Globus pallidus (tissue), 1 donor: ENCODE measurements at regions not wholly inside any gene's neighbourhood (a gene's known extent, or its start where the extent isn't known, plus 50 kb on each side); places are given as distances from the start of the nearest gene placed in this dataset.
A peak's percentile ranks its signal among the peaks of the same experiment; 100 is the strongest.

Source experiments
- DNase-seq: peaks from one replicate; pipeline ENCODE4 v3.0.0-alpha.2; 2015; ENCODE audit warnings: low spot score

DNA sequence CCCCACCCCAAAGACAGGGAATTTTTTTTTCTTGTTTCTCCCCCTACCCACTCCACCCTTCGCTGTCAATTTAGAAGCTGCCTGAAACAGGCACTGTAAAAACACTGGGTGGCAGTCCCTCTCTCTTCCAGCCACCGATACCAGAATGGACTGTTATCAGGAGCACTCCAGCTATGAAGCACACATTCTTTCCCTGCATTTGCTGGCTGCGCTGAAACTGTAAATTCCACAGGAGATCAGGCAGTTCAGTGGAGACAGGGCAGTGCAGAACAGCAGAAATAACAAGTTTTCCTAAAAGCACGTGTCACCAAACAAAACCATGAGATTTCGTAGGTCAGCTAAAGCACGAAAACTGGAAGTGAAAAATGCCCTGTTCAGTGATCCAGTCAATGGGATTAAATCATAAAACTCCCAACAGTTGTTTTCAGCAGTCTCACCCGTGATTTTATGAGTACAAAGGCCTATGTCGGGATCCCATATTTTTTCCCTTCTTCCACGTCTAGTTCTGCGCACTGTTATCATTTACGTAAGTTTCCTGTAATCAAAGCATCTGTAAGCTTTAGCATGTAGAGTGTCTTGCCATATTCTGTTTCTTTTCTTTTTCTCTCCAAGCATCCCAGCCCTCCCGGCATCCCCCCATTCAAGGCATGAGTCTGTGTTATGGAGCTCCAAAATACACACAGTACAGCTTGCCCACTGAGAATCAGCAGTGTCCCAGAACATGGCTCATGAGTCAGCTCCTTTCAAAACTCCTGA lies 359.9 kb upstream of the EPHA7 start:
- DNase-seq = peak; percentile 43

DNA sequence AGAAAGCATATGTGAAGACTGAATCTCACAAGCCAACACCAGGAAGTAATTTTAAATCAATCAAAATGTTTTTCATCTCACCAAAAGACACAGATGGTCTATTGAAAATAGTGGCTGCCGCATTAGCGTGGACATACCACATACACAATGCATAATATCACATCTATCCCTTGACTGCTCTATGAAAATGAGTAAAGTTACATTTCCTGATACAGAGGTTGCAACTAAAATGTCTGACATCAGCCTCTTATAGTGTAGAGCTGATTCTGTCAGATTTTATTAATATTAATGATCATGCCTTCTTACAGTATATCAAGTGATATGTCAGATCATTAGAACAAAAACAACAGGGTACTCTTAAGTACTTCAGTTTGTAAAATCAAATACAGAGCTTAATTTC lies 339.8 kb upstream of the EPHA7 start:
- DNase-seq = no peak

DNA sequence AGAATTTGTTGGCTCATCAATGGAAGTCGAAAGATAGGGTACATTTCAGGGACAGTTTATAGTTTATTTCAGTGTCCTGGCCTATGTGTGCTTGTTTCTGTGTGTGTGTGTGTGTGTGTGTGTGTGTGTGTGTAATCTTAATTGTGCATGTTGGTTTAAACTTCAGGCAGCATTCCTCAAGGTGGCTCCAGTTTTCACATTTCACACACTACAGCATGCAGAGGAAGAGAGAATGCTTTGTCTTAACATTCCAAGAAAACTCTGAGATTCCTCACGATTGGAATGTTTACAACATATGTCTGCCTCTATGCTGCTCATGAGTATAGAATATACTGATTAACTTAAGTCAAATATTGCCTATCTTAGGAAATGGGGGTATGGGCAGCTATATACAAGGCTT lies 332.6 kb upstream of the EPHA7 start:
- no peak for DNase-seq

DNA sequence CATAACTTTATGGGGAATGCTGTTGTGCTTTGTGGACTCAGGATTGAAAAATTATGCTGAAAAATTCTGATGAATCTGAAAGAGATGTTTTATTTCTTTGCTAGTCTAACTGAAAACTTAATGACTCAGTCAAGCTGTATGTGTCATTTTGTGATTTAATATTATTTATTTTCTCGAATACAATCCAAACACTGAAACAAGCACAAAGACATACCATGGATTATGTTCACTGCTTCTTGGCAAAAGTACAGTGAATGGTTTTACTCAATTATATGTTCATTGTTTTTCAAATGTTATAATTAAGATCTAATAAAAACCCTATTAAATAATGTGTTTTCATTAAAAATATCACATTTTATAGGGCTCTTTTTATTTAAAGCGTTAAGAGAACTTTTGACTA lies 330.6 kb upstream of the EPHA7 start:
- DNase-seq = no peak

DNA sequence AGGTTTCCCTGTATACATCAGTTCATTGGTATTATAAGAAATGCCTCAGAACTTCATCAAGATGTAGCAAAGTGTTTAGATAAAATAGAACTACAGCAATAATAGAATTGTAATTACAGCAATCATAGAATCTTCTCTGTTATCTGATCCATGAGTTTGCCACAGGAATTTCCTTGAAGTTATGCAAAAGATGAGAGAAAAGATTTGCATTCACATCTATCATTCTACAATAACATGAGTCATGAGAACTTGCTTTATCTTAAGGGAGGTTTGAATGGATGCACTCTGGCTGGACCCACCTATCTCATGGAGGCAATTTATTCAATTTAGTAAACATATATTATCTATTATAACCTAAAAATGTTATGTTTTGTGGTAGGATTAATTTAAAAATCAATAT lies 329.8 kb upstream of the EPHA7 start:
- no peak for DNase-seq

DNA sequence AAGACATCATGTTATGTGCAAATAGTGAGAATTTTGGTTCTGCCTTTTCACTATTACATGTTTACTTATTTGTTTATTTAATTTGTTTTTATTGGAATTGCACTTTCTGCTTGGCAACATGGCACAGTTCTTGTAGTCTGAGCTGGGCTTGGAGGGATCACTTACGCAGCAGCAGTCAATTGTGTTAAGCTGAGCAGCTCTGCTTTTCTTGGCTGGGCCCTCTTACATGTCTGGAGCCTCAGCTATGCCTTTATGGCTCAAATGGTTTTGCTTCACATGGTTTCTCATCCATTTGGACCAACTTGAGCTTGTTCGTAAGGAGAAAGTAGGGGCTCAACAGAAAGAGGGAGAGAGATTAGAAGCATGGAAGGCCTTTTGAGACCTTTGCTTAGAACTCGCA lies 327.5 kb upstream of the EPHA7 start:
- no peak for DNase-seq

DNA sequence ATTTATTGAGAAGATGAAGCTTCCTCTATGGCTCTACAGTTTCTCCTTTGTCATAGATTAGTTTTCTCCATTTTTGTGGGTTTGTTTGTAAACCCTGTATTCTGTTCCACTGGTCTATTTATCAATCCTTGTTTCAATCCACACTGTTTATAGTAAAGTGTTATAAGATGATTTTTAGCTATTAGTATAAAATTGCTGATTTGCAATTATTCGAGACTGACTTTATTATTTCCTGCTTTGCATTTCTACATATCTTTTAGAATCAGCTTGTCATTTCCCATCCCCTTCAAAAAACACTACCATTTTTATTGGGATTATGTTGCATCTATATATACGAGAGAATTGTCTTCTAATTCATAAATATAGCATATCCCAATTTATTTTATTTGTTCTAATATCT lies 325.9 kb upstream of the EPHA7 start:
- no peak for DNase-seq

DNA sequence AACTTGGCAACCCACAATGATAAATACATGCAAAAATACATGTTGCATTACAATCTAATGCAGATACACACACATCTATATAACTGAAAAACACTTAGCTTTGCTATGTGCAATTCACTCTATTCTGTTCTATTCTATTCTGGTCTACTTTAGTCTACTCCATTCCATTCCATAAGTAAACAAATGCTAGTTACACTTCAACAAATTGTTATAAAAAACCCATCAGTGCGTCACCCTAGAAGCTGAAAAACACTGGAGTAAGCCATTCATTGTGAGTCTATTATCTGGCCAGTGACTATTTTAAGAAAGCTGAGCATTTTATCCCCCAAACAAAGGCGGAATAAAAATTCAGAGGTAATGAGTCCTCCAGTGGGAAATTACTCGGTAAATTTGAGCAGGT lies 315.7 kb upstream of the EPHA7 start:
- DNase-seq = no peak

DNA sequence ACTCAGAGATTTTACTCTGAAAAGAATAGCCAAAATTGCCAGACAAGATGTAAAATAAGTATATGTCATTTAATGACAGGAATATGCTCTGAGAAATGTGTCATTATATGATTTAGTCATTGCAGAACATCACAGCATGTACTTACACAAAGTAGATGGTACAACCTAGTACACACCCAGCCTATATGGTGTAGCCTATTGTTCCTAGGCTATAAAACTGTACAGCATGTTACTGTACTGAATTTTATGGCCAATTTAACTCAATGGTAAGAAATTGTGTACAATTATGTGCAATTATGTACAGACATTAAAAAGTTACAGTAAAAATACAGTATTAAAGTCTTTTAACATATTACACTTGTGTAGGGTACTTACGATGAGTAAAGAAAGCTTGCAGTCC lies 311.9 kb upstream of the EPHA7 start:
- no peak for DNase-seq

DNA sequence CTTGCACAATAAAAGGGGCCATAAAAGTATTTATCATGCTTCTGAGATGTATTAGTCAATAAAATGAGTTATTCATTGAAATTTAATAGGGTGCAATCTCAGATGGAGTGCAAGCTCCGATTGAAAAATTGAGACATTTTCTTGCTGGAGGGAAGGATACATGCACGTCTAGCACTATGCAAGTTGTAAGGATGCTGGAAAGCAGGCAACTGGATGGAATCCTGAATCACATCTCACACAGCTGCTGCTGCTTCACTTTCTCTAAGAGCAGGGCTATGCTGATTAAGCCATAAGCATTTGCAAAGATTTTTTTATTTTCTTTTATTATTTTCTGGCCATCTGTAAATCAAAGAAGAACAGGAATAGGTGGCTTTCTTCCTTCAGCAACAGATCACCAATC lies 308.8 kb upstream of the EPHA7 start:
- no peak for DNase-seq

DNA sequence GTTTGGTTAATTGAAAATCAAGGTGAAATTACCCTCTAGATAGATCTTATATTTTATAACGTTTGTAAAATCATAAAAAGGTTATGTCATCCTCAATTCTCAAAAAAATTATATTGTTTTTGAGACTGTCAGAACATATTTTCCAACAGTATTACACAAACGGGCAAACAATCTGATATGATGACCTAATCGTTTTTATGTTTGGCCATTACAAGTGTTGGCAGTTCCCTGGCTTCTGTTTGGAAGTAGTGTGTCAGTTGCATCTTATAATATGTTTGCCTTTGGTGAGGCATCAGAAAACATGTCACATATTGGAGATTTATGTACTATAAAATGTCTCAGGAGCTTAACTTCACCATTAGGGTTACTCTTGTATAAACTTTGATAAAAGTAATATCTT lies 308.1 kb upstream of the EPHA7 start:
- DNase-seq = no peak

DNA sequence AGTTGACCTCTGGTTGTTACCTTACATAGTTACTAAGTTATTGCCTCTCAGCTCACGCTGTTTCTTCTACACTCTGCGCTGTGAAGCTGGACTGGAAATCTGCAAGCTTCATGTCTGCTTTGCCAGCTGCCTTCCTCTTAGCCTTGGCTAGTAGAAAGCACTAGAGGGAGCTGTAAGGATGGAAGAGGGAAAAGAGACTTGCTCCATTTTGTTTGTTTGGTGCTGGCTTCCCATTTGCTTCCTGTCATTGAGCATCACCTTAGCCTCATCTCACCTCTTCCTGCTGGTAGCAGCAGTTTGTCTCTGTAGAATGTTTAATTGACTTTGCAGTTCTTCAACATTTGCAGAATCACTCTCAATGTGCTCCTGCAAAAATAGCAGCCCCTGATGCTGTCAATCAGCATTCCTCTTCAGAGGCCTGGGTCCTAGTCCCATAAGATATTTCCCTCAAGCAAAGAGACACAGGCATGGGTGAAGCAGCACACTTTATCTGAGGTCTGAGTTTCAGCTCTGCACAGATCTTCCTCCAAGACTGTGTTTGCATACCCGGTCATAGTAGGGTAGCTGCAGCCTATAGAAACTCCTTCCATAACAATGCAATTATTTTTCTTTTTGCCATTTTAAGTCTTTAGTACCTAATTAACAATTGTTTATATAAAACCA lies 302.2 kb upstream of the EPHA7 start:
- DNase-seq = peak; percentile 40

DNA sequence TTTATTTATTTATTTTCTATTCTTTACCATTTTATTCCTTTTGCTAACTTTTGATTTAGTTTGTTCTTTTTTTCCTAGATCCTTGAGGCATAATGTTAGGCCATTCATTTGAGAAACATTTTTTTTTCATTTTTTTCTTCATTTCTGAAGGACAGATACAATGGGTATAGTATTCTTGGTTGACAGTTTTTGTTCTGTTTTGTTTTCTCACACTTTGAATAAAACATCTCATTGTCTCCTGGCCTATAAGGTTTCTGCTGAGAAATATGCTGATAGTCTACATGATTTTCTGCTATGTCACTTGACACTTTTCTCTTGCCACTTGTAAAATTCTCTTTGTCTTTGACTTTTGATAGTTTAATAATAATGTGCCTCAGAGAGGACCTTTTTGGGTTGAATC lies 294.6 kb upstream of the EPHA7 start:
- DNase-seq = no peak

DNA sequence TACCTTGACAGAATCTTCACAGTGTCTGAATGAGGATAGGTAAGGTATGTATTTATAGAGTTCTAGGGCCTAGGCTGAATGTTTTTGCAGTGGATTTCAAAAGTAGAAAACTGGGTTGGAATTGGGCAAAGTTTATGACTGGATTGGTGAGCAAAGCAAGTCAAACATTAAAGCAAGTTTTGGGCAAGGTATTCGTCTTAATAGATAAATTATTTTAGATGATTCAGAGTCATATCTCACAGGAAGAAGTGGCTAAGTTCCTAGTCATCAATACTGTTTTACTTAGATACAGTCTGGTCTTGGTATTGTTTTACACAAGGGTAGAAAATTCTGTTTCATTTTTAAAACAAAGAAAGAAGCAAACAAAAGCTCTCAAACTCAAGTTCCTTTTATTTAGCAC lies 284.1 kb upstream of the EPHA7 start:
- DNase-seq = no peak

DNA sequence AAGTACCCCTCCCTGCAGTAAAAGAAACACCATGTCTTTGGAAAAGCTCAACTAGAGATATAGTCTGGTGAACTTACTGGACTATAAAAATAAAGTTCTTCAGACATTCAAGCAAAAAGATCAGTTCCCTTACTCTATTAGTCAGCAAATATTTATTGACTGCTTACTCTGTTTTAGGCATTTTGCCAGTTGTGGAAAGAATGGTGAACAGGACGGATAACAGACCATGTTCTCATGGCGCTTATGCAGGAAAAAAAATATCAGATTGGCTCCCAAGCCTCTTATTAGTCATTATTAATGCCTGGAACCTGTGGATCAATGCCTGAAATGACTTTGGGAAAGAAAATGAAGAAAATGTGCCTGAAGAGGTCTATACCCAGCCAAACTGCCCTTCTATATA lies 282.2 kb upstream of the EPHA7 start:
- no peak for DNase-seq

DNA sequence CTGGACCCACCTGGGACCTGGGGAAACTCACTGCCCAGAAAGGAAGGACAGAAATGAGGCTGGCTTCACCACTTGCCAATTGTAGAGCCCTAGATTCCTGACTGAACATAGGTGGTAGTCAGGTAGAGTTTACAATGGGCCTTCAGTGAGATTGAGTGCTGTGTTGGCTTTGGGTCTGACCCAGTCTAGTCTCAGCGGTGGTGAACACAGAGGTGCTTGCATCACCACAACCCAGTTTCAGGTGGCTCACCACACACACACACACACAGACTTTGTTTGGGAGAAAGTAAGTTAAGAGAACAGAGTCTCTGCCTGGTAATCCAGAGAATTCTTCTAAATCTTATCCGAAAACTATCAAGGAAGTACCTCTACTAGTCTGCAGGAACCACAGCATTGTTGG lies 266.1 kb upstream of the EPHA7 start:
- no peak for DNase-seq

DNA sequence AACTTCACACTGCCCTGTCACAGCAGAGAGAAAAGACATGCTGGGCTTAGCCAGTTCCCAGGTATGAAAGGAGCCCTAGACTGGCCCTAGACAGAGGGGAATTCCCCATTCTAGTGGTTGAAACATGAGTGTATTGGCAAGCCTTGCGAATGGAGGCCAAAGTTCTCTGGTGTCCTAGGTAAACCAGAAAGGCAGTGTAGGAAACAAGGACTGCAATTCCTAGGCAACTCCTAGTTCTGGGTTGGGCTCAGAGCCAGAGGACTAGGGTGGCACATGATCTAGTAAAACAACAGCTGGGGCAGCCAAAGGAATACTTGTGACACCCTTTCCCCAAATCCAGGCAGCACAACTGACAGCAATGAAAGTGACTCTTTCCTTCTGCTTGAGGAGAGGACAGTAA lies 265.0 kb upstream of the EPHA7 start:
- DNase-seq = no peak

DNA sequence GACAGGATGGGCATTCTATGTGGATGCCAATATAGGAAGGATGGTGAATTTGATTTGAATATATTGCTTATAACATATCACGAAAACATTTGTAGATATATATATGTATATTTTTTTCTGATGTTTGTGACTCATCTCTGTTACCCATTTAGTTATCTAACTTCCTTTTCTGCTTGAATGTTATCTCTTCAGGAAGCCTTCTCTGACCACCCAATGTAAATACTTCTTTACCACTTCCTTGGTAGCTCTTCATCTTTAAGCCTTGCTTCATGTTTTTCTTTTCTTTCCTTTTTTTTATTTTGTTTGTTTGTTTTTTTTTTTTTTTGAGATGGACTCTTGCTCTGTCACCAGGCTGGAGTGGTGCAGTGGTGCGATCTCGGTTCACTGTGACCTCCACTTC lies 260.5 kb upstream of the EPHA7 start:
- DNase-seq = no peak

DNA sequence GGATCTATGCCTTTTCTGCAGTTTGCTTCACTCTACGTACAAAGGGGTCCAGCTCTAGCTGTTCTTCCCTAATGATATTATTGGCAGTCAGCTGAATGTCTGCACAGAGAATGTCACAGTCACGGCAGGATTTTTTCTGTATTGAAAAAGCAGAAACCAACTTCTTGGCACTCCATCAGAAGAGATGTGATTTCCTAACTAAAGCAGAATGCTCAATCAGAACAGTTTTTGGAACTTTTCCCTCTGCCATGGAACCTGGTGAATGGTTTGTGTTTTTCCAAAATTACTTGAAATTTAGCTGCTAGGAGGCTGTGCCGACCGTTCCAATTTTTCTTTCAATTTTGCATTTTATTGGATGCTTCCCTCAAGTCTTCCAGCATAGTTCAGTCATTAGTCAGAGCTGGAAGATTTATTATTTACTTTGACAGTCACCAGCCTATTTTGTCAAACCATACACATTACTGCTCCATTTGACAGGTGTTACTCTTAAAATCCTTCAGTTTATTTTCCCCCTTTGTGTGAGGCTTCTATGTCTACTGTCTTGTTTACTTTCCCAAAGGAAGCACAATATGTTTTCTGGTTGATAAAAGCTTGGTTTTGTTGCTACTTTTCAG lies 259.6 kb upstream of the EPHA7 start:
- DNase-seq = peak; percentile 1

DNA sequence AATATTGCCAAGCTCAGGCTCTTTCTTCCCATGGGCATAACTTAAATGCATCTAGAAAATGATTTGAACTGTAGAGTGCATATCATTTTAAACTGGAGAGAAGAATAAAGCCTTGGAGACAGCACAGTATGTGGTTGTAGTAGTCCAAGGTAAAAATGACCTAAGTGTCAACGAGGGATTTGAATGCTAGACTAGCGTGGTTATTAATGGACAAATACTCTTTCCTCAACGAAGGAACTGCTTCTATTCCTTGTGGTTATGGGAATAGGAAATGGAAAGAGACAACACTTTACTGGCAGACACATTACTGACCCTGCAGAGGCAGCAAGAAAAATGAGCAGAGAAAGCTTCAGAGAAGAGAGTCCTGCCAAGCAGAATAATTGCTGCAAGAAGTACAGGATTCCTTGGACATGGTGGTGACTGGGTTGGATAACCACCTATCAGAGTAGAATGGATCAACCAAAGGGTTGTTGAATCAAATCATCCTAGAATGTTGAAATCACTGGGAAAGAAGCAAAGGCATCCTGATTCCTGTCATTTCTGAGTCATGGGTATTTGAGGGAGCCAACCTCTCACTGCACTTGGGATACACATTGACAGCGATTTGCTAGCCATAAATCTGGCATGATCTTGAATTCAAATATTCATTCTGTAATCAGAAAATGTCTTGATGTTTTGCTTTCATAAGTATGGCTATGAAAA lies 258.1 kb upstream of the EPHA7 start:
- DNase-seq = no peak

DNA sequence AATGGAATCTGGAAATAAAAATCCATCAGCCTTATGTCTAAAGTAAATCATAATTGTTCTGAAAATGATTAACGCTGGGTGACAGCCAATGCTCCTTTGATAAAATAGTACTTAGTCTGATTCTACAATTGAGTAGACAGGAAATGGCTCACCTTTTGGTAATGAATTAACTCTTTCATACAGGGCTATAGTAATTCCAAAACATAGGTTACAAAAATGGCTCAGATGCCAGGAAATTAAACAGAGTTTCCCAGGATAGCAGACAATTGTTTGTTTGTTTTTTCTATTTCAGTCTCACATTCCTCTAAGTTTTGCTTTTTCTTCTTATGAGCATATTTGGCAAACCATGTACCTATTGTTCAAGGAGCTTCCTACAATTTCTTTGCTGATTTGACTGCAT lies 257.2 kb upstream of the EPHA7 start:
- DNase-seq = no peak

DNA sequence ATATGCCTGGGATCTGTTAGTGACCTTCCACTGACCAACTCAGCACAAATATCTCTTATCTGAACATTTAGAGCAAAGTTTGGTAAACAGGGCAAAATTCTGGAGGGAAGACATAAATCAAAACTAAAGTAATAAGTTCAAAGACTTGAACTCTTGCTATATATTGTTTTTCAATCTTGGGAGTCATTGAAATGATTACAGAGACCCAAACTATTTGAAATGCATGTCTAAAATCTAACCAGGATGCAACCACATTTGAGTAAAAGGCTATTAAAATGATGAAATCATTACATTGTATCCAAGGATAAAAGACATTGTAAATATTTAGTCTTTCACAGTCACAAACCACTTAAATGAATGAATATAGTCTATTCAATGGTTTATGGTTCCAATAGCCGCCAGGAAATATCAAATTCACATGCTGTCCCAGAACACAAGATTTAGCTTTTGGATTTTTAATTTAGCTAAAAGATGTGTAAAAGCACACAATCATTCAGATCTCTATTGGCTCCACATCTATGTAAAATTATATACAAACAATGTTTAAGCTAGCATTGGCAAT lies 256.6 kb upstream of the EPHA7 start:
- no peak for DNase-seq

DNA sequence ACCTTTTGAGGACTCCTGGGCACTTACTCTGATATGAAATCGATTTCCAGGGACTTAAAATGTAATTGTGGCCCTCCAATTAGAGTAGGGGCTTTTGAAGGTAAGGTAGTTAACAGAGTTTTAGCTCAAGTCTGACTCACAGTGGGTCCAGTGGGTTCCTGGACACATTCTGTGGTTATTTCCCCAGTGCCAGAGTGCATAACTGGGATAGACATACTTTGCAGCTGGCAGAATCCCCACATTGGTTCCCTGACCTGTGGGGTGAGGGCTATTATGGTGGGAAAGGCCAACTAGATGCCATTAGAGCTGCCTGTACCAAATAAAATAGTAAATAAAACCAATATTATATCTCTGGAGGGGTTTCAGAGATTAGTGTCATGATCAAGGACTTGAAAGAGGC lies 243.8 kb upstream of the EPHA7 start:
- no peak for DNase-seq
